Vagina (tissue), 2 donors: ENCODE measurements at regions not wholly inside any gene's neighbourhood (a gene's known extent, or its start where the extent isn't known, plus 50 kb on each side); places are given as distances from the start of the nearest gene placed in this dataset.

Experiments used
- DNase-seq, 2 donors: peaks; one replicate each; pipeline ENCODE4 v3.0.0-alpha.2; 2017; ENCODE audit errors: extremely low spot score in 2 of 2
- H3K27ac ChIP-seq: fragments of 200-600 bp; sonication (generic); one replicate; pipeline ENCODE4 v1.5.1; 2019
- H3K27me3 ChIP-seq: fragments of 200-600 bp; sonication (generic); one replicate; pipeline ENCODE4 v1.5.1; 2019
- H3K36me3 ChIP-seq, 2 donors: fragments of 200-600 bp; sonication (generic); one replicate each; pipeline ENCODE4 v1.5.1; 2017 to 2019
- H3K4me1 ChIP-seq: fragments of 200-600 bp; sonication (generic); one replicate; pipeline ENCODE4 v1.5.1; 2019
- H3K4me3 ChIP-seq, 2 donors: fragments of 200-600 bp; sonication (generic); 1 replicate in 1 of 2; 2 replicates in 1 of 2; pipeline ENCODE4 v1.5.1; 2016 to 2019
- H3K9me3 ChIP-seq: fragments of 200-600 bp; sonication (generic); one replicate; pipeline ENCODE4 v1.5.1; 2019
- POLR2A ChIP-seq, 2 donors: fragments of 450-650 bp; IDR thresholded peaks; one replicate each; pipeline ENCODE4 v1.6.1; 2017; ENCODE audit warnings: antibody characterized with exemption in 2 of 2, mild to moderate bottlenecking in 2 of 2, moderate library complexity in 2 of 2
- POLR2AphosphoS5 ChIP-seq, 2 donors: sonication (generic); formaldehyde crosslinking; IDR thresholded peaks; one replicate each; pipeline ENCODE4 v1.9.0; 2017; ENCODE audit warnings: antibody characterized with exemption in 2 of 2, mild to moderate bottlenecking in 2 of 2, low read depth in 1 of 2; ENCODE audit not compliant: insufficient read depth in 1 of 2
- intact Hi-C: fragments of 100-400 bp; cut with DNase I; formaldehyde crosslinking; loops from one replicate; pipeline ENCODE4 v1.15.1; 2023
- TF ChIP-seq, protein P1 (sequence below), 3 experiments: fragments of 450-650 bp in 2 of 3; fragments of 200-600 bp in 1 of 3; sonication (generic) in 1 of 3; IDR thresholded peaks; one replicate each; pipeline ENCODE4 v1.5.1; 2017 to 2019; ENCODE audit warnings: antibody characterized with exemption in 3 of 3, mild to moderate bottlenecking in 2 of 3, moderate library complexity in 2 of 3

DNA sequence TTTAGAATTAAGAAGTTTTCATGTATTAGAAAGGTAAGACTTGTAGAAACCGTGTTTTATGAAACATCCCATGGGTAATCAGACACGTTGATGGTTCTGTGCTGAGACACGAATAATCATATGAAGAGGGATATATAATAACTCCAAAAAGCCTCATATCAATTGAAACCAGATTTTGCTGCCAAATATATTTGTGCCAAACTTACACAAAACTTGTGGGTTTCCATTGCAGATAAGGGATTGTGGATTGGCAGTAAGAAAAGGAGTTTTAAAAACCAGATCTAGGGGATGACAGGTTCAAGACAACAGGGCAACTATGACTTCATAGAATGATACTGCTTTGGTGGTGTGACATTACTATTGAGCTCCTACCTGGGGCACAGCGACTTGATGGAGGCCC, 616.1 kb downstream of the BCOR start:
- Histone ChIP-seq H3K9me3 (no peaks in the 10 kb centered on the region), H3K27me3 (no peaks in the 10 kb centered on the region), H3K4me3 (no peak overlapping the region), H3K36me3 (no peaks in the 10 kb centered on the region), H3K27ac (no peak overlapping the region), H3K4me1 (peaks cover 10% of the 10 kb centered on the region)
- no peak for TF ChIP-seq POLR2A (IDR thresholded peaks at IDR 0.05)
- TF ChIP-seq, protein P1, sequence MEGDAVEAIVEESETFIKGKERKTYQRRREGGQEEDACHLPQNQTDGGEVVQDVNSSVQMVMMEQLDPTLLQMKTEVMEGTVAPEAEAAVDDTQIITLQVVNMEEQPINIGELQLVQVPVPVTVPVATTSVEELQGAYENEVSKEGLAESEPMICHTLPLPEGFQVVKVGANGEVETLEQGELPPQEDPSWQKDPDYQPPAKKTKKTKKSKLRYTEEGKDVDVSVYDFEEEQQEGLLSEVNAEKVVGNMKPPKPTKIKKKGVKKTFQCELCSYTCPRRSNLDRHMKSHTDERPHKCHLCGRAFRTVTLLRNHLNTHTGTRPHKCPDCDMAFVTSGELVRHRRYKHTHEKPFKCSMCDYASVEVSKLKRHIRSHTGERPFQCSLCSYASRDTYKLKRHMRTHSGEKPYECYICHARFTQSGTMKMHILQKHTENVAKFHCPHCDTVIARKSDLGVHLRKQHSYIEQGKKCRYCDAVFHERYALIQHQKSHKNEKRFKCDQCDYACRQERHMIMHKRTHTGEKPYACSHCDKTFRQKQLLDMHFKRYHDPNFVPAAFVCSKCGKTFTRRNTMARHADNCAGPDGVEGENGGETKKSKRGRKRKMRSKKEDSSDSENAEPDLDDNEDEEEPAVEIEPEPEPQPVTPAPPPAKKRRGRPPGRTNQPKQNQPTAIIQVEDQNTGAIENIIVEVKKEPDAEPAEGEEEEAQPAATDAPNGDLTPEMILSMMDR (IDR thresholded peaks at IDR 0.05), result no peak
- TF ChIP-seq POLR2AphosphoS5 (IDR thresholded peaks at IDR 0.05; ENCODE audit: insufficient read depth in 1 of 2, low read depth in 1 of 2), result no peak
- DNase-seq, result no peak
- intact Hi-C loops, result no loop called here

GRCh38 chrX:39484159-39485068, 613.3 kb downstream of the BCOR start:
- no peak for DNase-seq
- TF ChIP-seq, protein P1 (IDR thresholded peaks at IDR 0.05), result no peak
- no peaks in the 10 kb centered on the region for H3K36me3 ChIP-seq
- no peak overlapping the region for H3K4me3 ChIP-seq
- no peaks in the 10 kb centered on the region for H3K9me3 ChIP-seq
- H3K27ac ChIP-seq, result no peak overlapping the region
- no peaks in the 10 kb centered on the region for H3K4me1 ChIP-seq
- intact Hi-C loops, result no loop called here
- no peaks in the 10 kb centered on the region for H3K27me3 ChIP-seq

GRCh38 chrX:39487166-39487968, 610.4 kb downstream of the BCOR start:
- H3K27me3 ChIP-seq, result no peaks in the 10 kb centered on the region
- H3K27ac ChIP-seq, result no peak overlapping the region
- intact Hi-C loops, result no loop called here
- no peaks in the 10 kb centered on the region for H3K4me1 ChIP-seq
- TF ChIP-seq POLR2A (IDR thresholded peaks at IDR 0.05) (no peak), POLR2AphosphoS5 (IDR thresholded peaks at IDR 0.05; ENCODE audit: insufficient read depth in 1 of 2, low read depth in 1 of 2) (no peak)
- TF ChIP-seq, protein P1 (IDR thresholded peaks at IDR 0.05), result no peak
- no peak overlapping the region for H3K4me3 ChIP-seq
- no peaks in the 10 kb centered on the region for H3K36me3 ChIP-seq
- no peak for DNase-seq
- H3K9me3 ChIP-seq, result no peaks in the 10 kb centered on the region

- no peaks in the 10 kb centered on the region for H3K36me3 ChIP-seq
- intact Hi-C loops, result no loop called here
- no peaks in the 10 kb centered on the region for H3K9me3 ChIP-seq
- H3K27ac ChIP-seq, result no peak overlapping the region
- H3K4me1 ChIP-seq, result no peaks in the 10 kb centered on the region
- DNase-seq, result no peak
- TF ChIP-seq POLR2A (IDR thresholded peaks at IDR 0.05), result no peak
- TF ChIP-seq POLR2AphosphoS5 (IDR thresholded peaks at IDR 0.05; ENCODE audit: insufficient read depth in 1 of 2, low read depth in 1 of 2), result no peak
- TF ChIP-seq, protein P1 (IDR thresholded peaks at IDR 0.05), result no peak
- no peak overlapping the region for H3K4me3 ChIP-seq
- no peaks in the 10 kb centered on the region for H3K27me3 ChIP-seq
These were observed 609.8 kb downstream of the BCOR start for GRCh38 chrX:39487969-39488330.
